T47D (cell line): ENCODE measurements at regions not wholly inside any gene's neighbourhood (a gene's known extent, or its start where the extent isn't known, plus 50 kb on each side); places are given as distances from the start of the nearest gene placed in this dataset.
"Not testable (repeated sequence)": the region's sequence is repeated elsewhere in the genome, so short reads cannot be mapped to it uniquely, and the experiment has no call there.

Experiments
- DNase-seq, 2 experiments: peaks; one replicate each; pipeline versions ENCODE4 v3.0.0 to v3.0.0-alpha.2; 2011 to 2012; ENCODE audit warnings: low read depth in 1 of 2, low spot score in 1 of 2
- JUND ChIP-seq: IDR thresholded peaks from 2 replicates; pipeline ENCODE4 v1.6.1; 2012; ENCODE audit warnings: low read depth
- in situ Hi-C: cut with HindIII; loops from 2 replicates; pipeline ENCODE4 v1.10.0; 2016; ENCODE audit warnings: low sequenced_read_pairs, low pct_unique_long_range_greater_than_20kb

DNA sequence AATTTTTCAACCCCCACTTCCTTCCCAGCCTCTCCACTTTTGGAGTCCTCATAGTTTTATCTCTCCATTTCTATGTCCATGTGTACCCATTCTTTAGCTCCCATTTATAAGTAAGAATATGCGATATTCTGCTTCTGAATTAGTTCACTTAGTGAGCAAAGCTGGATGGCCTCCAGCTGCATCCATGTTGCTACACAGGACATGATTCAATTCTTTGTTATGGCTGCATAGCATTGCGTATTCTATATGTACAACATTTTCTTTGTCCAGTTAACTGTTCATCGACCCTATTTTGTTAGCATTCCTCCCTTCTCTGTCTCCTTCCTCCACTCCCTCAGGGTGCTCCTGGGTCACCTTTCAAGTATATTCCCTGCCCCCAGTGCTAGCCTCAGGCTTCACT lies 210.0 kb upstream of the SSTR4 start:
- in situ Hi-C loops = no loop called here
- TF ChIP-seq JUND = no peak
- DNase-seq = no peak

GRCh38 chr20:22825546-22825945 lies 209.6 kb upstream of the SSTR4 start:
- no peak for TF ChIP-seq JUND
- no peak for DNase-seq
- in situ Hi-C loops = no loop called here

- in situ Hi-C loops = no loop called here
- no peak for DNase-seq
- TF ChIP-seq JUND = no peak
Measured at GRCh38 chr20:22826306-22827230, 208.5 kb upstream of the SSTR4 start.

- in situ Hi-C loops = no loop called here
- DNase-seq = no peak
- TF ChIP-seq JUND = no peak
Measured at GRCh38 chr20:22827916-22828315, 207.2 kb upstream of the SSTR4 start.

GRCh38 chr20:22829356-22829755 lies 205.8 kb upstream of the SSTR4 start:
- no peak for DNase-seq
- no peak for TF ChIP-seq JUND
- in situ Hi-C loops = no loop called here

DNA sequence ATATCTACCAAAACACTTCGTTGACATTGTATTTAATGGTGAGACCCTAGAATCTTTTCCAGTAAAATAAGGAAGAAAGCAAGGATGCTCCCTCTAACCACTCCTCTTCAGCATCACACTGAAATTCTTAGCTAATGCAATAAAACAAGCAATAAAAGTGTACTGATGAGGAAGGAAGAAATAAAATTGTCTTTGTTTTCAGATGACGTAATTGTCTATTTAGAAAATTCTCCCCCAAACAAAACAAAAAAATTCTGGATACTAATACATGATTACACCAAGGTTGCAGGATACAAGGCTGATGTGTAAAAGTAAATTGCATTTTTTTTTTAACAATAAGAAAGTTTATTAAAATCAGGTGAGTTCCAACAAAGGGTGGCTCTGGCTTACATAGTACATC lies 205.0 kb upstream of the SSTR4 start:
- TF ChIP-seq JUND = no peak
- in situ Hi-C loops = no loop called here
- no peak for DNase-seq

- in situ Hi-C loops = not testable (repeated sequence)
Measured at GRCh38 chr20:22830715-22831114, 204.4 kb upstream of the SSTR4 start.

DNA sequence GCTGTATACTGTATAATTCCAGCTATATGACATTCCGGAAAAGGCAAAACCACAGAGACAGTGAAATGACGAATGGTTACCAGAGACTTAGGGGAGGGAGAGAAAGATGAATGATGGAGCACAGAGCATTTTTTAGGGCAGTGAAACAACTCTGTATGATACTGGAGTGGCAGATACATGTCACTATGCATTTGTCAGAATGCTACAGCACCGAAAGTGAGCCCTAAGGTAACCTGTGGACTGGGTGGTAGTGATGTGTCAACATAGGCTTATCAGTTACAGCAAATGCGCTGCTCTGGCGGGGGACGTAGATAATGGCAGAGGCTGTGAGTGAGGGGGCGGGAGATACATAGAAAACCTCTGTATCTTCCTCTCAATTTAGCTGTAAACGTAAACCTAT lies 201.3 kb upstream of the SSTR4 start:
- DNase-seq = no peak
- in situ Hi-C loops = no loop called here
- TF ChIP-seq JUND = no peak

More at GRCh38 chr20:22830715-22831114, 204.4 kb upstream of the SSTR4 start:
- not testable (repeated sequence) for DNase-seq

GRCh38 chr20:22834651-22835256 lies 200.4 kb upstream of the SSTR4 start:
- in situ Hi-C loops = no loop called here
- no peak for DNase-seq
- TF ChIP-seq JUND = no peak

GRCh38 chr20:22836211-22836610 lies 198.9 kb upstream of the SSTR4 start:
- DNase-seq = no peak
- in situ Hi-C loops = no loop called here
- TF ChIP-seq JUND = no peak

- DNase-seq = no peak
- in situ Hi-C loops = no loop called here
- TF ChIP-seq JUND = no peak
Measured at GRCh38 chr20:22836877-22837276, 198.2 kb upstream of the SSTR4 start.

GRCh38 chr20:22838001-22838400 lies 197.1 kb upstream of the SSTR4 start:
- no peak for TF ChIP-seq JUND
- in situ Hi-C loops = no loop called here
- DNase-seq = no peak

DNA sequence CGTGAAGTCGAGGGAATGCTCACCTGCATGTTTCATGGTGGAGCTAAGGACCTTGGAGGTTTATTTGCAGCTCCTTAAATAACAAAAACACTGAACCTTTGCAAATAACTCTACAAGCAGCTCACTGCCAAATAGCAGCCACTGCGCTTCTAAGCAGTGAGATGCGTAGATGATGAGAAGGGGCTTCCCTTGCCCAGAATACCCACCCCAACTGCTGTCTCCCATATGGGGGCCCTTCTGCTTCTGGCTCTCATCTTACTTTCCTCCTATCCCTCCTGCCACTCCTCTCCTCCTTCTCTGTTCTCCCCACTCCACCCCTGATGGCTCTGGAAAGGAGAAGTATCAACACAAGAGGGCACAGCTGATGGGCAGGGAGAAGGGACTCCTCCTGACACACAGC lies 193.3 kb upstream of the SSTR4 start:
- in situ Hi-C loops = no loop called here
- no peak for DNase-seq
- TF ChIP-seq JUND = no peak

DNA sequence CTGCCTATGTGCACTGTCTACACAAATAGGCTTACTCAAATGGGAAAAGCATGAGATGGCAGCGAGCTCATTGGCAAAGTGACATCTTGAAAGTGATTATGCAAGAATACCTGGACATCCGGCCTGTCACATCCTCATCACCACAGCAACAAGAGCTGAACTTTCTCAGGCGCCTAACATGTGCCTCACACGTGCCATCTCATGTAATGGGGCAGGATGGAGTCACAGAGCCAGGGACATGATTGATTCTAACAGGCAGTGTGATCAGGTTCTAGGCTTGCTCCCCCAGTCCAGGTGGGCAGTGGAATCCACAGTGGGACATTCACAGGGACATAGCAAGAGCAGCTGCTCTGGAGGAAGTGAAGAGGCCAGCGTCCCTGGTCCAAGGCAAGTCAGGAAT lies 192.3 kb upstream of the SSTR4 start:
- in situ Hi-C loops = no loop called here
- no peak for DNase-seq

More for the DNA sequence above, 192.3 kb upstream of the SSTR4 start:
- TF ChIP-seq JUND = no peak
